MCF 10A (cell line): ENCODE measurements at regions not wholly inside any gene's neighbourhood (a gene's known extent, or its start where the extent isn't known, plus 50 kb on each side); places are given as distances from the start of the nearest gene placed in this dataset.

Source experiments
- BruUV-seq: library from RNA; stranded (reverse); fragments of 400-500 nt; replicated peaks from 2 replicates; lab custom pipeline; 2021; lab: Mats Ljungman, UMichigan
- CTCF ChIA-PET: fragments of 300-600 bp; sonication (Branson Sonifier 250); formaldehyde crosslinking; extraction: SDS; loops from one replicate; lab custom pipeline; 2021; ENCODE audit warnings: antibody characterized with exemption, inconsistent platforms; lab: Yijun Ruan, JAX
- POLR2A ChIA-PET: fragments of 300-600, 350-650 bp; sonication (Branson Sonifier 250); formaldehyde crosslinking; extraction: SDS; loops from one replicate; lab custom pipeline; 2020; ENCODE audit warnings: antibody characterized with exemption, inconsistent platforms; lab: Yijun Ruan, JAX
- DNase-seq: peaks from one replicate; pipeline ENCODE4 v3.0.0-alpha.2; 2018; ENCODE audit not compliant: unreplicated experiment
- H3K27ac Mint-ChIP-seq: one replicate; pipeline ENCODE4 v1.8.0; 2022; ENCODE audit warnings: mild to moderate bottlenecking, low read depth, mixed read lengths; ENCODE audit not compliant: unreplicated experiment
- H3K27me3 Mint-ChIP-seq: one replicate; pipeline ENCODE4 v1.8.0; 2022; ENCODE audit warnings: mixed read lengths; ENCODE audit not compliant: insufficient read depth, unreplicated experiment
- H3K36me3 Mint-ChIP-seq: one replicate; pipeline ENCODE4 v1.8.0; 2022; ENCODE audit warnings: mild to moderate bottlenecking, moderate library complexity, mixed read lengths; ENCODE audit not compliant: insufficient read depth, unreplicated experiment
- H3K4me1 Mint-ChIP-seq: one replicate; pipeline ENCODE4 v1.8.0; 2022; ENCODE audit warnings: mixed read lengths; ENCODE audit not compliant: insufficient read depth, unreplicated experiment
- H3K4me3 Mint-ChIP-seq: one replicate; pipeline ENCODE4 v1.8.0; 2022; ENCODE audit warnings: mild to moderate bottlenecking, moderate library complexity, mixed read lengths; ENCODE audit not compliant: unreplicated experiment
- H3K9me3 Mint-ChIP-seq: one replicate; pipeline ENCODE4 v1.8.0; 2022; ENCODE audit warnings: mixed read lengths; ENCODE audit not compliant: unreplicated experiment
- CTCF ChIP-seq: fragments of 200-600 bp; IDR thresholded peaks from one replicate; pipeline ENCODE4 v1.8.0; 2022; ENCODE audit warnings: antibody characterized with exemption, mild to moderate bottlenecking; ENCODE audit not compliant: unreplicated experiment
- intact Hi-C: fragments of 100-400 bp; cut with micrococcal nuclease; formaldehyde crosslinking; loops from 2 replicates; pipeline ENCODE4 v1.14.1; 2022

- POLR2A ChIA-PET: no interaction called here
- no peak for TF ChIP-seq CTCF
- Mint-ChIP-seq H3K36me3 (no peaks in the 10 kb centered on the region), H3K27me3 (no peaks in the 10 kb centered on the region), H3K9me3 (peaks cover 17% of the 10 kb centered on the region), H3K4me3 (no peak overlapping the region), H3K4me1 (peaks cover 11% of the 10 kb centered on the region), H3K27ac (no peak overlapping the region)
- CTCF ChIA-PET: interaction anchor here (0.5 to 0.6 kb wide), 2 partner anchors 40 to 162 kb away, joined by 3 read pairs; no protein-coding TSS in a partner anchor
- BruUV-seq: no TSS peak
- no peak for DNase-seq
- intact Hi-C loops: no loop called here
Observed at GRCh38 chr13:47463002-47463401, 538.1 kb downstream of the SUCLA2 start.

- intact Hi-C loops: no loop called here
- H3K4me3 Mint-ChIP-seq: no peak overlapping the region
- no peaks in the 10 kb centered on the region for H3K27me3 Mint-ChIP-seq
- ChIA-PET CTCF (interaction anchor here (0.9 to 1.4 kb wide), 3 partner anchors 9 to 18 kb away, joined by 3 to 4 read pairs (median 3); no protein-coding TSS in a partner anchor), POLR2A (interaction anchor here (1.0 to 1.1 kb wide), 3 partner anchors 10 to 38 kb away, joined by 3 read pairs; no protein-coding TSS in a partner anchor)
- no peaks in the 10 kb centered on the region for H3K36me3 Mint-ChIP-seq
- H3K4me1 Mint-ChIP-seq: peaks cover 17% of the 10 kb centered on the region
- no peak for TF ChIP-seq CTCF
- peak overlapping the region; percentile 42 for H3K27ac Mint-ChIP-seq
- no TSS peak for BruUV-seq
- DNase-seq: no peak
- H3K9me3 Mint-ChIP-seq: peaks cover 17% of the 10 kb centered on the region
Observed at GRCh38 chr13:47461816-47462215, 539.3 kb downstream of the SUCLA2 start.

- Mint-ChIP-seq H3K36me3 (no peaks in the 10 kb centered on the region), H3K27me3 (no peaks in the 10 kb centered on the region), H3K9me3 (peaks cover under 1% of the 10 kb centered on the region), H3K4me3 (no peak overlapping the region), H3K27ac (peak overlapping the region; percentile 82), H3K4me1 (peaks cover 23% of the 10 kb centered on the region)
- ChIA-PET CTCF (interaction anchor here (0.6 to 2.0 kb wide), 5 partner anchors 21 to 553 kb away, joined by 3 to 4 read pairs (median 4); no protein-coding TSS in a partner anchor), POLR2A (interaction anchor here (0.6 to 1.0 kb wide), 4 partner anchors 11 to 49 kb away, joined by 3 to 4 read pairs (median 4); no protein-coding TSS in a partner anchor)
- intact Hi-C loops: loop anchor here (5.0 kb wide), 1 partner anchor 128 kb away; no protein-coding TSS in a partner anchor
- no peak for TF ChIP-seq CTCF
- BruUV-seq: no TSS peak
- DNase-seq: peak; percentile 17
Observed at GRCh38 chr13:47459512-47459911, 541.6 kb downstream of the SUCLA2 start.

- intact Hi-C loops: loop anchor here (5.0 kb wide), 1 partner anchor 130 kb away; no protein-coding TSS in a partner anchor
- H3K4me3 Mint-ChIP-seq: no peak overlapping the region
- POLR2A ChIA-PET: interaction anchor here (0.6 kb wide), 1 partner anchor 239 kb away, joined by 3 read pairs; no protein-coding TSS in a partner anchor
- no peaks in the 10 kb centered on the region for H3K9me3 Mint-ChIP-seq
- H3K36me3 Mint-ChIP-seq: no peaks in the 10 kb centered on the region
- no peaks in the 10 kb centered on the region for H3K27me3 Mint-ChIP-seq
- H3K4me1 Mint-ChIP-seq: peaks cover 23% of the 10 kb centered on the region
- no peak for TF ChIP-seq CTCF
- CTCF ChIA-PET: no interaction called here
- DNase-seq: peak; percentile 73
- no TSS peak for BruUV-seq
- peak overlapping the region; percentile 83 for H3K27ac Mint-ChIP-seq
Observed at GRCh38 chr13:47457626-47458025, 543.4 kb downstream of the SUCLA2 start.
